Testis (tissue), 2 donors: ENCODE measurements at regions not wholly inside any gene's neighbourhood (a gene's known extent, or its start where the extent isn't known, plus 50 kb on each side); places are given as distances from the start of the nearest gene placed in this dataset.

ENCODE experiments used
- DNase-seq: peaks from one replicate; pipeline ENCODE4 v3.0.0-alpha.2; 2019
- H3K27ac ChIP-seq, 2 donors: fragments of 200-600 bp; sonication (generic); one replicate each; pipeline ENCODE4 v1.5.1; 2019
- H3K27me3 ChIP-seq: fragments of 200-600 bp; sonication (generic); one replicate; pipeline ENCODE4 v1.5.1; 2019
- H3K36me3 ChIP-seq: fragments of 200-600 bp; sonication (generic); one replicate; pipeline ENCODE4 v1.5.1; 2017; ENCODE audit warnings: low read depth; ENCODE audit errors: missing control alignments
- H3K4me1 ChIP-seq: fragments of 200-600 bp; sonication (generic); one replicate; pipeline ENCODE4 v1.5.1; 2019
- H3K4me3 ChIP-seq, 2 donors: fragments of 200-600 bp; sonication (generic); one replicate each; pipeline ENCODE4 v1.5.1; 2017 to 2019
- H3K9me3 ChIP-seq: fragments of 200-600 bp; sonication (generic); one replicate; pipeline ENCODE4 v1.5.1; 2017
- CTCF ChIP-seq, 3 experiments: fragments of 450-650 bp in 2 of 3; fragments of 200-600 bp in 1 of 3; sonication (generic) in 1 of 3; IDR thresholded peaks; one replicate each; pipeline ENCODE4 v1.5.1; 2016 to 2019; ENCODE audit warnings: antibody characterized with exemption in 3 of 3, mild to moderate bottlenecking in 2 of 3, moderate library complexity in 1 of 3
- POLR2A ChIP-seq: fragments of 450-650 bp; IDR thresholded peaks from one replicate; pipeline ENCODE4 v1.6.1; 2017; ENCODE audit warnings: antibody characterized with exemption, mild to moderate bottlenecking, moderate library complexity
- WGBS, 2 donors: methylation state at CpG; one replicate each; pipeline ENCODE4 v1.1.5; 2018; 5-methylcytosine and 5-hydroxymethylcytosine counted together
- intact Hi-C: fragments of 100-400 bp; cut with DNase I; formaldehyde crosslinking; loops from one replicate; pipeline ENCODE4 v1.15.1; 2023; ENCODE audit warnings: low total_unique reads

- intact Hi-C loops: no loop called here
- TF ChIP-seq POLR2A: no peak
- no peak for TF ChIP-seq CTCF (IDR thresholded peaks at IDR 0.05)
- WGBS, 2 donors: 94 to 100% methylated on average over 1 of the region's 1 CpG
- DNase-seq: no peak
- Histone ChIP-seq H3K4me3 (no peak overlapping the region), H3K4me1 (no peaks in the 10 kb centered on the region), H3K9me3 (no peaks in the 10 kb centered on the region), H3K36me3 (no peaks in the 10 kb centered on the region), H3K27ac (no peak overlapping the region), H3K27me3 (no peaks in the 10 kb centered on the region)
These were observed 270.2 kb upstream of the PDE4D start for GRCh38 chr5:60163762-60164161.

GRCh38 chr5:60162441-60162840, 268.9 kb upstream of the PDE4D start:
- Histone ChIP-seq H3K9me3 (no peaks in the 10 kb centered on the region), H3K4me1 (no peaks in the 10 kb centered on the region), H3K27me3 (no peaks in the 10 kb centered on the region), H3K27ac (no peak overlapping the region), H3K36me3 (no peaks in the 10 kb centered on the region), H3K4me3 (no peak overlapping the region)
- intact Hi-C loops: no loop called here
- no peak for DNase-seq
- TF ChIP-seq CTCF (IDR thresholded peaks at IDR 0.05) (no peak), POLR2A (no peak)
- WGBS, 2 donors: 79 to 96% methylated on average over 1 of the region's 1 CpG

GRCh38 chr5:60161340-60161934, 267.9 kb upstream of the PDE4D start:
- intact Hi-C loops: no loop called here

GRCh38 chr5:60149081-60149480, 255.6 kb upstream of the PDE4D start:
- DNase-seq: no peak
- Histone ChIP-seq H3K4me1 (no peaks in the 10 kb centered on the region), H3K27ac (no peak overlapping the region), H3K27me3 (no peaks in the 10 kb centered on the region), H3K4me3 (no peak overlapping the region), H3K9me3 (no peaks in the 10 kb centered on the region), H3K36me3 (no peaks in the 10 kb centered on the region)
- intact Hi-C loops: no loop called here
- 60 to 63% methylated on average over 3 of the region's 3 CpGs for WGBS, 2 donors
- TF ChIP-seq POLR2A (no peak), CTCF (IDR thresholded peaks at IDR 0.05) (no peak)

More at GRCh38 chr5:60161340-60161934, 267.9 kb upstream of the PDE4D start:
- TF ChIP-seq CTCF (IDR thresholded peaks at IDR 0.05) (peak in 1 of 3 experiments; percentile 26), POLR2A (no peak)
- Histone ChIP-seq H3K27ac (no peak overlapping the region), H3K4me3 (no peak overlapping the region), H3K9me3 (no peaks in the 10 kb centered on the region), H3K4me1 (no peaks in the 10 kb centered on the region), H3K36me3 (no peaks in the 10 kb centered on the region), H3K27me3 (no peaks in the 10 kb centered on the region)
- WGBS, 2 donors: 45 to 62% methylated on average over 3 of the region's 3 CpGs
- DNase-seq: no peak

GRCh38 chr5:60148366-60148765, 254.8 kb upstream of the PDE4D start:
- H3K27ac ChIP-seq: no peak overlapping the region

More at GRCh38 chr5:60148366-60148765, 254.8 kb upstream of the PDE4D start:
- TF ChIP-seq CTCF (IDR thresholded peaks at IDR 0.05) (no peak), POLR2A (no peak)
- Histone ChIP-seq H3K36me3 (no peaks in the 10 kb centered on the region), H3K4me1 (no peaks in the 10 kb centered on the region), H3K9me3 (no peaks in the 10 kb centered on the region), H3K27me3 (no peaks in the 10 kb centered on the region), H3K4me3 (no peak overlapping the region)
- 71 to 83% methylated on average over 1 of the region's 1 CpG for WGBS, 2 donors
- intact Hi-C loops: no loop called here
- DNase-seq: no peak
